ENCODE measurements at regions not wholly inside any gene's neighbourhood (a gene's known extent, or its start where the extent isn't known, plus 50 kb on each side); places are given as distances from the start of the nearest gene placed in this dataset.
"Not testable (repeated sequence)": the region's sequence is repeated elsewhere in the genome, so short reads cannot be mapped to it uniquely, and the experiment has no call there.

- DNase-seq: no peak
Observed at GRCh38 chr11:31956310-31956709, 134.6 kb upstream of the RCN1 start.

GRCh38 chr11:31955838-31956237 is 135.0 kb upstream of the RCN1 start:
- no peak for DNase-seq

- no peak for DNase-seq
Observed at GRCh38 chr11:31953803-31954327, 137.0 kb upstream of the RCN1 start.

GRCh38 chr11:31949733-31950200 is 138.6 kb upstream of the PAX6 start:
- DNase-seq: not testable (repeated sequence)

GRCh38 chr11:31947051-31947450 is 135.9 kb upstream of the PAX6 start:
- no peak for DNase-seq

- no peak for DNase-seq
Observed at GRCh38 chr11:31943056-31943780, 132.1 kb upstream of the PAX6 start.

- no peak for DNase-seq
Observed at GRCh38 chr11:31940371-31941037, 129.4 kb upstream of the PAX6 start.

- DNase-seq: no peak
Observed at GRCh38 chr11:31939004-31939403, 127.9 kb upstream of the PAX6 start.

GRCh38 chr11:31936312-31936711 is 125.2 kb upstream of the PAX6 start:
- DNase-seq: no peak

- DNase-seq: no peak
Observed at GRCh38 chr11:31932879-31933278, 121.8 kb upstream of the PAX6 start.

- no peak for DNase-seq
Observed at GRCh38 chr11:31927982-31928381, 116.9 kb upstream of the PAX6 start.

- no peak for DNase-seq
Observed at GRCh38 chr11:31926816-31927528, 115.8 kb upstream of the PAX6 start.

GRCh38 chr11:31926106-31926505 is 115.0 kb upstream of the PAX6 start:
- DNase-seq: no peak

- DNase-seq: no peak
Observed at GRCh38 chr11:31922450-31922849, 111.3 kb upstream of the PAX6 start.

- no peak for DNase-seq
Observed at GRCh38 chr11:31921081-31921480, 110.0 kb upstream of the PAX6 start.

- DNase-seq: no peak
Observed at GRCh38 chr11:31919175-31919574, 108.1 kb upstream of the PAX6 start.

GRCh38 chr11:31915867-31916266 is 104.7 kb upstream of the PAX6 start:
- DNase-seq: no peak

- DNase-seq: no peak
Observed at GRCh38 chr11:31913985-31914384, 102.9 kb upstream of the PAX6 start.

GRCh38 chr11:31912808-31913207 is 101.7 kb upstream of the PAX6 start:
- DNase-seq: no peak

GRCh38 chr11:31910950-31911576 is 99.9 kb upstream of the PAX6 start:
- DNase-seq: no peak

GRCh38 chr11:31903225-31904074 is 92.3 kb upstream of the PAX6 start:
- no peak for DNase-seq

GRCh38 chr11:31902706-31903105 is 91.6 kb upstream of the PAX6 start:
- no peak for DNase-seq
